Esophagus muscularis mucosa (tissue), 4 donors: ENCODE measurements at regions not wholly inside any gene's neighbourhood (a gene's known extent, or its start where the extent isn't known, plus 50 kb on each side); places are given as distances from the start of the nearest gene placed in this dataset.

ENCODE experiments used
- EP300 ChIP-seq: sonication (generic); formaldehyde crosslinking; IDR thresholded peaks from one replicate; pipeline ENCODE4 v1.6.1; 2017; ENCODE audit warnings: antibody characterized with exemption
- POLR2A ChIP-seq: fragments of 450-650 bp; IDR thresholded peaks from one replicate; pipeline ENCODE4 v1.6.1; 2017; ENCODE audit warnings: antibody characterized with exemption, moderate library complexity, mild to moderate bottlenecking, low read depth
- POLR2AphosphoS5 ChIP-seq, 2 donors: sonication (generic); formaldehyde crosslinking; IDR thresholded peaks; one replicate each; pipeline ENCODE4 v1.6.1; 2017; ENCODE audit warnings: antibody characterized with exemption in 2 of 2
- TF ChIP-seq, protein P1 (sequence below), 3 experiments: fragments of 200-600 bp in 2 of 3; fragments of 450-650 bp in 1 of 3; sonication (generic) in 2 of 3; IDR thresholded peaks; one replicate each; pipeline ENCODE4 v1.5.1; 2017 to 2019; ENCODE audit warnings: antibody characterized with exemption in 3 of 3, mild to moderate bottlenecking in 2 of 3, moderate library complexity in 1 of 3

DNA sequence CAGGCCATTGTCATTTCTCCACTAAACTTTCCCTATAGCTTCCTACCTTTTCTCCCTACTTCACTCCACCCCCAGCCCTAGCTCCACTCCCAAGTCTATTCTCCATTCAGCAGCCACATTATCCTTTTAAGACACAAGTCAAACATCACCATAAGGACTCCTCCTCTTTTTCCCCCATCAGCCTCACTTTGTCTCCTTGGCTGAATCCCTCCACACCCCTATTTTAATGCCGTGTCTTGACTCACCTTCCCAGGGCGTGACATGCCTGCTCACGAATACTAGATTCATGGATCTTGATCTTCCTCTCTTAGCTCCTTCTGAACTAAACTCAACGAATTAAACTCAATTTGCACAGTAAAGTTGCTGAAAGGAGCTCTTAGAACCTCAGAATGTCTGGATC, 281.9 kb downstream of the PTTG2 start:
- TF ChIP-seq, protein P1, sequence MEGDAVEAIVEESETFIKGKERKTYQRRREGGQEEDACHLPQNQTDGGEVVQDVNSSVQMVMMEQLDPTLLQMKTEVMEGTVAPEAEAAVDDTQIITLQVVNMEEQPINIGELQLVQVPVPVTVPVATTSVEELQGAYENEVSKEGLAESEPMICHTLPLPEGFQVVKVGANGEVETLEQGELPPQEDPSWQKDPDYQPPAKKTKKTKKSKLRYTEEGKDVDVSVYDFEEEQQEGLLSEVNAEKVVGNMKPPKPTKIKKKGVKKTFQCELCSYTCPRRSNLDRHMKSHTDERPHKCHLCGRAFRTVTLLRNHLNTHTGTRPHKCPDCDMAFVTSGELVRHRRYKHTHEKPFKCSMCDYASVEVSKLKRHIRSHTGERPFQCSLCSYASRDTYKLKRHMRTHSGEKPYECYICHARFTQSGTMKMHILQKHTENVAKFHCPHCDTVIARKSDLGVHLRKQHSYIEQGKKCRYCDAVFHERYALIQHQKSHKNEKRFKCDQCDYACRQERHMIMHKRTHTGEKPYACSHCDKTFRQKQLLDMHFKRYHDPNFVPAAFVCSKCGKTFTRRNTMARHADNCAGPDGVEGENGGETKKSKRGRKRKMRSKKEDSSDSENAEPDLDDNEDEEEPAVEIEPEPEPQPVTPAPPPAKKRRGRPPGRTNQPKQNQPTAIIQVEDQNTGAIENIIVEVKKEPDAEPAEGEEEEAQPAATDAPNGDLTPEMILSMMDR (IDR thresholded peaks at IDR 0.05) = no peak
- TF ChIP-seq POLR2AphosphoS5 (IDR thresholded peaks at IDR 0.05) (no peak), EP300 (no peak), POLR2A (no peak)
